ENCODE measurements at regions not wholly inside any gene's neighbourhood (a gene's known extent, or its start where the extent isn't known, plus 50 kb on each side); places are given as distances from the start of the nearest gene placed in this dataset.

DNA sequence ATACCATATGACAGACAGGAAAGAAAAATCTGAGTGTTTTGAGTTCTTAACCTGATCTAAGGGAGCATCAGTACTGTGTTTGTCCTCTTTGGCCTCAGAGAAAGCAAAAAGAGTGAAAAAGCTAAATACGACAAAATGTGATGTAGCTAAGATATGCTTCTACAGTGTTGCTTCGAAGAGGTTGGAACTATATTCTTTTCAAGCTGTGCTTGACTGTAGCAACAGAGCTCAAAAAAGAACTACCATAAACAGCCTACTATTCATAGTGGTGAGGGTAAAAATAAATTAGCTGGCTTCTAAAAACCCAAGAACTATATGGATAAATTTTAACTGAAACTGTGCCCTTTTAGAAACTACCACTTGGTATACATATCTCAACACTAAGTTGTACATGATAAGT is 881.8 kb upstream of the PCDH10 start:
- H3K4me1 ChIP-seq, result peaks cover 10% of the 10 kb centered on the region
- no peak for DNase-seq
- no peak overlapping the region for H3K4me3 ChIP-seq
- no peaks in the 10 kb centered on the region for H3K36me3 ChIP-seq
- H3K9me3 ChIP-seq (replicated peaks), result no peaks in the 10 kb centered on the region
- no peak overlapping the region for H3K27ac ChIP-seq
- H3K27me3 ChIP-seq, result no peaks in the 10 kb centered on the region

DNA sequence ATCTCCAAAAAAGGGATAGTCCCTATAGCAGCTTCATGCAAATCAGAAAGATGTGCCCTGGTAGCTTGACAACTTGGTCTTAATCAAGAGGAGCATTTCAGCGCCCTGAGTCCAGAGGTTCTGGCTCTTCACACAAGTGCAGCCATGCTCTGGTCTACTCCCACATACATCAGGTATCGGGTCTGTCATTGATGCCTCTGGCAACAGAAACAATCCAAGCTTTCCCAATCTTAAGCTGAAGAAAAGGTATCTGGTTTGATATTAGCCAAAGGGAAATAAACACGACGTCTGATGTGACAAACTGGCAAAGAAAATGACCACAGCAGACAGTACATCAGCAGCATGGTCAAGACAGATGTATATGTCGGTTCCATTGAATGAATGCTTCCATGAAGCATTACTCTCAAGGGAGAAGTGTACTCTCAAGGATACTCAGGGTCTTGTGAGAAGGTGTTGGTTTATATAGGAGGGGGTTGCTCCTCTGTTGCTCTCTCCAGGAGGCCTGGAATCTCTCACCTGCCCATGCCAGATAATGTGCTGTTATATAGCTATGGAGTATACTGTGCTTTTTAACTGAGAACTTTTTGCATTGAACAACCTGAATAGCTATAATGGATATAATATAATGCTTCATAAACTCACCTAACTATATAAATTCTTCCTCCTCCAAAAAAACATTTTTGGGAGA is 879.6 kb upstream of the PCDH10 start:
- Histone ChIP-seq H3K36me3 (no peaks in the 10 kb centered on the region), H3K4me3 (no peak overlapping the region)

DNA sequence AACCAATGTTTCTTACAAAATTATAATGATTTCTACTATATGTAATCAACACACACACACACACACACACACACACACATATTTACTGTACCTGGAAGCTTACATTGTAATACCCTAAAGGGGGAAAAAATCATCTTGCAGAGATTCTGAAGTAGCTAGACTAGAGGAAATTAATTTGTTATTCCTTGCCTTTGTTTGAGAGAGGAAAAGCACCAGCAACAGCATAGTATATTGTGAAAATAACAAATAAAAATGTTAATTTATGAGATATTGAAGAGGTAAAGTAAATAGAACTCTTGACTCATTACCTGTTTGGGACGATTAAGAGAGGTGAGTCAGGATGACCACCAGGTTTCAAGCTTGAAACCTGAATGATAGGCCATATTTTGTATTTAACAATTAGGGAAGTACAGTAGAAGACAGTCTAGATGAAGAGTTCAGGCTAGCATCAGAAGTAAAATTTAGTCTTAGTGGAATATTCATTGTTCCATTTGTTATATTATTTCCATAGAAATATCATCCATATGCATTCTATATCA is 873.4 kb upstream of the PCDH10 start:
- Histone ChIP-seq H3K27me3 (no peaks in the 10 kb centered on the region), H3K36me3 (no peaks in the 10 kb centered on the region), H3K9me3 (replicated peaks) (no peaks in the 10 kb centered on the region), H3K4me3 (no peak overlapping the region), H3K4me1 (no peaks in the 10 kb centered on the region), H3K27ac (no peak overlapping the region)
- DNase-seq, result no peak

More for the DNA sequence above, 879.6 kb upstream of the PCDH10 start:
- Histone ChIP-seq H3K9me3 (replicated peaks) (no peaks in the 10 kb centered on the region), H3K27ac (no peak overlapping the region), H3K27me3 (no peaks in the 10 kb centered on the region), H3K4me1 (peaks cover 10% of the 10 kb centered on the region)
- no peak for DNase-seq

DNA sequence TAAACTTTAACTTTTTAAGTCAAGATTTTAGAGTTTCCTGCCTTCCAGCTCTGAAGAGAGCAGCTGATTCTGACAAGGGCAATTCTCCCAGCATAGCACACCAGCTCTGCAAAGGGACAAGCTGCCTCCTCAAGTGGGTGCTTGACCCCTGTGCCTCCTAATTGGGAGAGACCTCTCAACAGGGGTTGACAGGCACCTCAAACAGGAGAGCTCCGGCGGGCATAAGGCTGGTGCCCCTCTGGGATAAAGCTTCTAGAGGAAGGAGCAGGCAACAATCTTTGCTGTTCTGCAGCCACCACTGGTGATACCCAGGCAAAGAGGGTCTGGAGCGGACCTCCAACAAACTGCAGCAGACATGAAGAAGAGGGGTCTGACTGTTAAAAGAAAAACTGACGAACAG is 872.9 kb upstream of the PCDH10 start:
- no peak overlapping the region for H3K4me3 ChIP-seq
- H3K36me3 ChIP-seq, result no peaks in the 10 kb centered on the region
- no peaks in the 10 kb centered on the region for H3K27me3 ChIP-seq
- no peaks in the 10 kb centered on the region for H3K4me1 ChIP-seq
- no peaks in the 10 kb centered on the region for H3K9me3 ChIP-seq (replicated peaks)
- no peak for DNase-seq
- H3K27ac ChIP-seq, result no peak overlapping the region

DNA sequence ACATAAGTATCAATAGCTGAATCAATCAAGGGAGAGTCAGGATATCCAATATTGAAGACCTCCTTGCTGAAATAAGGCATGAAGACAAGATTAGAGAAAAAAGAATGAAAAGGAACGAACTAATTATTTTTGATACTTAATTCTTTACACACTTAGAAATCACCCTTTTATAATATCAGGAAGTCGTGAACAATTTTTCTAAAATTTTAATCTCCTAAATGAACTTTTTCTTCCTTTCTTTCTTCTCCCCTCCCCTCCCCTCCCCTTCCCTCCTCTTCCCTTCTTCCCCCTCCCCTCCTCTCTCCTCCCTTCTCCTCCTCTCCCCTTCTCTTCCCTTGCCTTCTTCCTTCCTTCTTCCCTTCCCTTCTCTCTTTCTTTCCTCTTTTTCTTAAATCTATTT is 872.1 kb upstream of the PCDH10 start:
- no peaks in the 10 kb centered on the region for H3K36me3 ChIP-seq
- H3K9me3 ChIP-seq (replicated peaks), result no peaks in the 10 kb centered on the region
- DNase-seq, result no peak
- no peak overlapping the region for H3K27ac ChIP-seq
- H3K4me3 ChIP-seq, result no peak overlapping the region
- no peaks in the 10 kb centered on the region for H3K27me3 ChIP-seq
- no peaks in the 10 kb centered on the region for H3K4me1 ChIP-seq

DNA sequence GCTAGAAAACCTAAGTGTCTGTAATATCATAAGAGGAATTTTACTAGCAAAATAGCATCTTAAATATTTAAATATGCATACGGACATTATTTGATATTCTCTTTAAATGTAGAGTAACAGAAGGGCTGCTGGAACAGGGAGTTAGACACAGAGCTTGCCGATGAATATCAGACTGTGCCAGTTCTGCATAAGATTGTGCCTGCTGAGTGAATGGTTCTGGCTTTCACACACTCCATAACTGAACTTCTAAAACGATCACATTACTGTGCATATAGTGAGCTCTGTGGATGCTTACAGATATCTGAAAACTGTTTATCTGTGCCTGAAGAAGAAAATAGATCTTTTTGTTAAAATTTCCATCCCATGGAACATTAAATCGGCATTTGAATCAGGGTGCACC is 867.4 kb upstream of the PCDH10 start:
- H3K9me3 ChIP-seq (replicated peaks), result no peaks in the 10 kb centered on the region

DNA sequence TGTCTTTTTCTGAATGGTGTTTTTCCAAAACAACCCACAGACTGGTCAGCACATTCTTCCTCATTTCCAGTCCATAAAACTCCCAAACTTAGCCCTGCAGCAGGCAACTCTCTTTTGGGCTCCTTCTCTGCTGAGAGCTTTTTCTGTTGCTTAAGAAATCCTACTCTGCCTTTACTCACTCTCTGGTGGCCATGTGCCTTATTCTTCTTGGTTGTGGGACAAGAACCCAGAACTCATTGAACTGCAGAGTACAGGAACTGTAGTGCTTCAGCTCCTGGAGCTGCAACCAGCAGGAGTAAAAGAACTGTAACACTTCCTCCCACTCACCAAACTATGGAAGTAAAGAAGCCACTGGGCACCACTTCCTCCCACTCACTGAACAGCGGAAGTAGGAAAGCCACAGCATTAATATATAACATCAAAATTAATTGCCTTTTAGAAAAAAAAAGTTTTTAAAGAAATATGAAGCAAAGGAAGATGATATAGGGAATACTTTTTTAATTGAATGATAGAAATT is 864.1 kb upstream of the PCDH10 start:
- H3K36me3 ChIP-seq, result no peaks in the 10 kb centered on the region

More for the DNA sequence above, 867.4 kb upstream of the PCDH10 start:
- H3K4me3 ChIP-seq, result no peak overlapping the region
- no peaks in the 10 kb centered on the region for H3K27me3 ChIP-seq
- DNase-seq, result no peak
- no peak overlapping the region for H3K27ac ChIP-seq
- no peaks in the 10 kb centered on the region for H3K36me3 ChIP-seq
- H3K4me1 ChIP-seq, result no peaks in the 10 kb centered on the region

DNA sequence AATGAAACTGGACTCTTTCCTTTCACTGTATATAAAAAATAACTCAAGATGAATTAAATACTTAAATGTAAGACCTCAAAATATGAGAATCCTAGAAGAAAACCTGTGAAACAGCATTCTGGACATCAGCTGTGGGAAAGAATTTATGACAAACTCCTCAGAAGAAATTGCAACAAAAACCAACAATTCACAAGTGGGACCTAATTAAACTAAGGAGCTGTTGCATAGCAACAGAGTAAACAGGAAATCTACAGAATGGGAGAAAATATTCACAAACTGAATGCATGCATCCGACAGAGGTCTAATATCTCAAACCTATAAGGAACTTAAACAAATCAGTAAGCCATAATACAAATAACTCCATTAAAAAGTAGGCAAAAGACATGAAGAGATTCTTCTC is 851.7 kb upstream of the PCDH10 start:
- no peak for DNase-seq
- H3K4me3 ChIP-seq, result no peak overlapping the region
- H3K9me3 ChIP-seq (replicated peaks), result no peaks in the 10 kb centered on the region
- H3K27me3 ChIP-seq, result no peaks in the 10 kb centered on the region
- no peaks in the 10 kb centered on the region for H3K4me1 ChIP-seq
- no peaks in the 10 kb centered on the region for H3K36me3 ChIP-seq
- H3K27ac ChIP-seq, result no peak overlapping the region

More for the DNA sequence above, 864.1 kb upstream of the PCDH10 start:
- Histone ChIP-seq H3K4me3 (no peak overlapping the region), H3K27me3 (no peaks in the 10 kb centered on the region), H3K4me1 (no peaks in the 10 kb centered on the region), H3K9me3 (replicated peaks) (no peaks in the 10 kb centered on the region), H3K27ac (no peak overlapping the region)
- no peak for DNase-seq

DNA sequence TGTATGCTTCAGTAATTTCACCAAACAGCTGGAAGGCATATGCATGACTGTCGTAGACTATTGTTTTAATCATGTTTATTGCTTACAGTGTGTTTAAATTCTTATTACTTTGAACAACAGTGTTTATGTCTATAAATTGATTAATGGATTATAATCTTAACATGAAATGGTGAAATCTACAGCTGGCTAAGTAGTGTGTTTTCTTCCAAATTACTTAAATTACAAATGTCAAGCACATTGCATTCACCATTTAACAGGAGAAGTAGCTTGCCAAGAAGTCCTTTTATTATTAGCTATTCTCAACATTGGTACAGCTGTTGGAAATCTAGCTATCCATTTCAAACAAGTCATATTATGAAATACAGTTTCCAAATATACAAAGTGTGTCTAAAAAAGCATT is 849.3 kb upstream of the PCDH10 start:
- H3K4me3 ChIP-seq, result no peak overlapping the region
- peak overlapping the region; percentile 11; the same call in 1 of the 2 replicates for H3K27ac ChIP-seq
- H3K4me1 ChIP-seq, result no peaks in the 10 kb centered on the region
- H3K36me3 ChIP-seq, result no peaks in the 10 kb centered on the region
- peak in 1 of 2 experiments; percentile 14 for DNase-seq
- no peaks in the 10 kb centered on the region for H3K27me3 ChIP-seq
- H3K9me3 ChIP-seq (replicated peaks), result no peaks in the 10 kb centered on the region

DNA sequence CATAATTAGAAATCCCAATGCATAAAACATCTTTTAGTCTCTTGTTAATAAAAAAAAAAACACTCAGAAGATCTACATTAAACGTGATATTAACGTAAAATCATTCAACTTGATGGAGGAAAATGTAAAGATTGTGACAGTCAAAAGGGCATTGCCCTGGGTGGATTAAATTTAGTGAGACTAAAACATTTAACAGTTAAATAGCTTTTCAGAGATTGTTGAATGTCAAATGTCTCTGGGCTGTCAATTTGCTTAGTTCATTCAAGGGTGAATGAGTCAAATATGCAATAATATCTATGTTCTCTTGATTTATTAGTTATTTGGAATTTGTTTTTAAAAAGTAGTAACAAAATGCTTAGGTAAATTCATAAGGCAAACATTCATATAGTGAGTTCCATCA is 836.6 kb upstream of the PCDH10 start:
- H3K27me3 ChIP-seq, result no peaks in the 10 kb centered on the region
- H3K27ac ChIP-seq, result no peak overlapping the region
- no peak for DNase-seq
- no peaks in the 10 kb centered on the region for H3K9me3 ChIP-seq (replicated peaks)
- H3K36me3 ChIP-seq, result no peaks in the 10 kb centered on the region
- no peaks in the 10 kb centered on the region for H3K4me1 ChIP-seq
- H3K4me3 ChIP-seq, result no peak overlapping the region

DNA sequence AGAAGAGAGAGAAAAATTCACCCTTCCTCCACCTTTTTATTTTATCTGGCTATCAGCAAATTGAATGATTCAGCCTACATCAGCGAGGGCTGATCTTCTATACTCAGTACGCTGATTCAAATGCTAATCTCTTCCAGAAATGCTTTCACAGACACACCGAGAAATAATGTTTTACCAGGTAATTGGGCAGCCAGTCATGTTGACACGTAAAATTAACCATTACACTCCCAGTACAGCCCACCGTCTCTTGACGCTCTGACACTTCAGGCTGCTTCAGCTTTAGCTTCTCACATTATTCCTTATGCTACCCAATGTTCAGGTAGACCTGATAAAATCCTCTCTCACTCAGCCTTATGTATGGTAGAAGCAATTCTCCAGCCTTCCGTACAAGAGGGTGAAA is 835.2 kb upstream of the PCDH10 start:
- Histone ChIP-seq H3K4me1 (no peaks in the 10 kb centered on the region), H3K36me3 (no peaks in the 10 kb centered on the region), H3K27me3 (no peaks in the 10 kb centered on the region), H3K27ac (no peak overlapping the region), H3K9me3 (replicated peaks) (no peaks in the 10 kb centered on the region), H3K4me3 (no peak overlapping the region)
- no peak for DNase-seq

DNA sequence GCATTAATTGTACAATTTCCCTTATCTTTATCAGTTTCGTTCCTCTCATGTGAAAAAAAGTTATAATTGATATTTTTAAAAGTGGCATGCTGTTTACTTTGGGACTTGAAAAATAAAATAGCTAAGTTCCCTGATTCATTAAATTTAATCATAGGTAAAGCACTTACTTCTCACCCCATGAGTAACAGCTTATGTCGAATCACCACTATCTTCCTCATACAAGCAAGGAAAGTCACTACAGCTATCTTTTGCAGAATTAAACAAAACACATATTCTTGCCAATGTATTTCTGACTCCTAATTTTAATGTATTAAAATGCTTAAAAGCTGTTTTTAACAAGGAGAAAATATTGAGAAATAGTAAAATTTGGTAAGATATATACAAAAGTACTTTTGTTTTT is 832.4 kb upstream of the PCDH10 start:
- DNase-seq, result no peak
- no peaks in the 10 kb centered on the region for H3K36me3 ChIP-seq
- no peaks in the 10 kb centered on the region for H3K9me3 ChIP-seq (replicated peaks)
- H3K27me3 ChIP-seq, result no peaks in the 10 kb centered on the region
- H3K27ac ChIP-seq, result no peak overlapping the region
- H3K4me3 ChIP-seq, result no peak overlapping the region
- no peaks in the 10 kb centered on the region for H3K4me1 ChIP-seq

DNA sequence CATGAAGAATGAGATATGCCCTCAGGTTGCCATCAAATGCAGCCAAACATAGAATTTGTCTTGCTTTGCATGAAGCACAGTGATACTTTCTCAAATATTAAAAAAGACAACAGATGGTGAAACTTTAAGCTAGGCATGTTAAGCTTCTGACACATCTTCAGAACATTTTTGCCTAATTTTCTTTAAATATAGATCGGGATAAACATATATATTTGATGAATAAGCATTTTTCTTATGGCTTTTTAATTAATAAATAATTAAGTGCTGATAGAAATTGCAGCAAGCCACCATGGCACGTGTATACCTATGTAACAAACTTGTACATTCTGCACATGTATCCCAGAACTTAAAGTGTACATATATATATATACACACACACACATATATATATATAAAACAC is 831.2 kb upstream of the PCDH10 start:
- no peaks in the 10 kb centered on the region for H3K36me3 ChIP-seq
- no peak for DNase-seq
- H3K27ac ChIP-seq, result no peak overlapping the region
- no peaks in the 10 kb centered on the region for H3K9me3 ChIP-seq (replicated peaks)
- H3K27me3 ChIP-seq, result no peaks in the 10 kb centered on the region
- no peak overlapping the region for H3K4me3 ChIP-seq
- no peaks in the 10 kb centered on the region for H3K4me1 ChIP-seq

DNA sequence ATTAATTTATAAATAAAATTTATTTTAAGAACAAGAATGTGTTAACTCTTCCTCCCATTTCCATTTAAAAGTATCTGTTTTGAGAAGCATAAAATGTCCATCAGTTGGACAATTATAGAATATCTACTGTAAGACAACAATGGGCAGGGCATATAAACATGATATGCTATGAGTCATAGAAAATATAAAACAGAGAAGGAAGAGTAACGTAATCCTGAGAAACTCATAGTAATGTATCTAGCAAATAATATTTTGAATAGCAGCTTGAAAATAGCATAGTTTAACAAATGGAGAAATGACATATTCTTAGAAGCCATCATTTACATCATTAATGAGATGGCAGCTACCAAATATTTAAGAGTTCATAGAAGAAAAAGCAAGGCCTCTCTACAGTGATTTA is 820.3 kb upstream of the PCDH10 start:
- no peak for DNase-seq
- no peaks in the 10 kb centered on the region for H3K36me3 ChIP-seq
- no peaks in the 10 kb centered on the region for H3K27me3 ChIP-seq
- H3K4me3 ChIP-seq, result no peak overlapping the region
- H3K27ac ChIP-seq, result no peak overlapping the region
- H3K9me3 ChIP-seq (replicated peaks), result no peaks in the 10 kb centered on the region
- H3K4me1 ChIP-seq, result no peaks in the 10 kb centered on the region

DNA sequence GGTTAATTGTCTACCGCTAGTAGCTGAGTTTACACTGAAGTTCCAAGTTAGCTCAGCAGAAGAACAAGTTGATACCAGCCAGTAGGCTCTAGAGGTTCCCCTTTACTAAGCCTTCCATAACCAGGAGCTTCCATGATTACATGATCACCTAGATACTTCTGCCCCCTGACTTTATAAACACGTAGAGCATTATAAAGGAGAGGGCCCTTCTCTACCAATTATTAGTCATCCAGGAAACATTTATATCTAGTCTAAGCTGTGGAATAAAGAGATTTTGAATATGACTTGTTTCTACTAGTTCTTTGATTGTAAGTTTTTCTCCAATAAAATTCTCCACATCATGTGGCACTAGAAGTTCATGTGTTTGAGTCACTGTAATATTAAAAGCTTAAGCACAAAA is 818.1 kb upstream of the PCDH10 start:
- H3K4me3 ChIP-seq, result no peak overlapping the region
- no peaks in the 10 kb centered on the region for H3K4me1 ChIP-seq
- no peaks in the 10 kb centered on the region for H3K27me3 ChIP-seq
- H3K36me3 ChIP-seq, result no peaks in the 10 kb centered on the region
- no peak for DNase-seq
- H3K9me3 ChIP-seq (replicated peaks), result no peaks in the 10 kb centered on the region
- no peak overlapping the region for H3K27ac ChIP-seq

Measured in SJCRH30 (cell line).